Caco-2 (cell line): ENCODE measurements at regions not wholly inside any gene's neighbourhood (a gene's known extent, or its start where the extent isn't known, plus 50 kb on each side); places are given as distances from the start of the nearest gene placed in this dataset.

Source experiments
- BruUV-seq: library from RNA; stranded (reverse); fragments of 400-500 nt; replicated peaks from 2 replicates; lab custom pipeline; 2021; lab: Mats Ljungman, UMichigan
- CTCF ChIA-PET: fragments of 300-600 bp; sonication (Branson Sonifier 250); formaldehyde crosslinking; loops from one replicate; lab custom pipeline; 2022; ENCODE audit warnings: antibody characterized with exemption; lab: Charles Lee
- POLR2A ChIA-PET: fragments of 300-600 bp; sonication (Branson Sonifier 250); formaldehyde crosslinking; loops from one replicate; lab custom pipeline; 2022; ENCODE audit warnings: antibody characterized with exemption; lab: Charles Lee
- DNase-seq, 2 experiments: peaks; one replicate each; pipeline versions ENCODE4 v3.0.0 to v3.0.0-alpha.2; 2020 to 2022
- H3K27me3 ChIP-seq: replicated peaks from 2 replicates; pipeline ENCODE4 v1.6.0; 2011; ENCODE audit warnings: low read length; ENCODE audit not compliant: control insufficient read depth, insufficient read depth
- H3K36me3 ChIP-seq: 2 replicates; pipeline ENCODE4 v1.5.1; 2011; ENCODE audit warnings: low read length; ENCODE audit not compliant: control insufficient read depth, insufficient read depth
- H3K4me1 ChIP-seq: fragments of 250-450 bp; sonication (Bioruptor Pico); 2 replicates; pipeline ENCODE4 v1.5.1; 2020; ENCODE audit warnings: mild to moderate bottlenecking
- H3K4me3 ChIP-seq: 2 replicates; pipeline ENCODE4 v1.5.1; 2011; ENCODE audit warnings: low read depth, mild to moderate bottlenecking, control low read depth, low read length
- H3K9me3 ChIP-seq: fragments of 250-450 bp; sonication (Bioruptor Pico); 2 replicates; pipeline ENCODE4 v1.5.1; 2020; ENCODE audit warnings: mild to moderate bottlenecking, moderate library complexity
- H3K27ac Mint-ChIP-seq: one replicate; pipeline ENCODE4 v1.8.0; 2022; ENCODE audit warnings: mixed read lengths; ENCODE audit not compliant: unreplicated experiment
- H3K27me3 Mint-ChIP-seq: one replicate; pipeline ENCODE4 v1.8.0; 2022; ENCODE audit warnings: mixed read lengths; ENCODE audit not compliant: insufficient read depth, unreplicated experiment
- H3K36me3 Mint-ChIP-seq: one replicate; pipeline ENCODE4 v1.8.0; 2022; ENCODE audit warnings: mild to moderate bottlenecking, mixed read lengths; ENCODE audit not compliant: insufficient read depth, unreplicated experiment
- H3K4me1 Mint-ChIP-seq: one replicate; pipeline ENCODE4 v1.8.0; 2022; ENCODE audit warnings: low read depth, mixed read lengths; ENCODE audit not compliant: unreplicated experiment
- H3K4me3 Mint-ChIP-seq: one replicate; pipeline ENCODE4 v1.8.0; 2022; ENCODE audit warnings: mild to moderate bottlenecking, moderate library complexity, mixed read lengths; ENCODE audit not compliant: unreplicated experiment
- H3K9me3 Mint-ChIP-seq: one replicate; pipeline ENCODE4 v1.8.0; 2022; ENCODE audit warnings: mixed read lengths; ENCODE audit not compliant: unreplicated experiment
- CTCF ChIP-seq, 2 experiments: fragments of 200-600 bp in 1 of 2; IDR thresholded peaks; 1 replicate in 1 of 2; 2 replicates in 1 of 2; pipeline versions ENCODE4 v1.5.1 to v1.8.0; 2011 to 2022; ENCODE audit warnings: antibody characterized with exemption in 1 of 2, control low read depth in 1 of 2, inconsistent platforms in 1 of 2, low read depth in 1 of 2, low read length in 1 of 2, mild to moderate bottlenecking in 1 of 2, moderate library complexity in 1 of 2; ENCODE audit not compliant: insufficient read depth in 1 of 2, severe bottlenecking in 1 of 2, unreplicated experiment in 1 of 2
- intact Hi-C: fragments of 100-400 bp; cut with micrococcal nuclease; formaldehyde crosslinking; loops from one replicate; pipeline ENCODE4 v1.10.0; 2022; ENCODE audit not compliant: unreplicated experiment

GRCh38 chr5:2537378-2538145 is 213.9 kb downstream of the IRX2 start:
- Histone ChIP-seq H3K27me3 (no peaks in the 10 kb centered on the region), H3K4me1 (no peaks in the 10 kb centered on the region), H3K9me3 (no peaks in the 10 kb centered on the region), H3K36me3 (no peaks in the 10 kb centered on the region), H3K4me3 (no peak overlapping the region)
- TF ChIP-seq CTCF (IDR thresholded peaks at IDR 0.05; ENCODE audit: insufficient read depth in 1 of 2, low read depth in 1 of 2, low read length in 1 of 2, severe bottlenecking in 1 of 2, unreplicated experiment in 1 of 2) = no peak
- DNase-seq = no peak
- Mint-ChIP-seq H3K27me3 (peaks cover 14% of the 10 kb centered on the region), H3K36me3 (no peaks in the 10 kb centered on the region), H3K4me1 (no peaks in the 10 kb centered on the region), H3K9me3 (peaks cover 17% of the 10 kb centered on the region), H3K27ac (no peak overlapping the region), H3K4me3 (no peak overlapping the region)
- intact Hi-C loops = no loop called here
- ChIA-PET POLR2A (no interaction called here), CTCF (no interaction called here)
- no TSS peak for BruUV-seq

- Mint-ChIP-seq H3K27me3 (peaks cover 14% of the 10 kb centered on the region), H3K9me3 (peaks cover 17% of the 10 kb centered on the region), H3K4me1 (no peaks in the 10 kb centered on the region), H3K27ac (no peak overlapping the region), H3K4me3 (no peak overlapping the region), H3K36me3 (no peaks in the 10 kb centered on the region)
- no peaks in the 10 kb centered on the region for H3K36me3 ChIP-seq
- BruUV-seq = no TSS peak
- CTCF ChIA-PET = no interaction called here
- intact Hi-C loops = no loop called here
- H3K27me3 ChIP-seq = no peaks in the 10 kb centered on the region
- H3K4me3 ChIP-seq = no peak overlapping the region
- TF ChIP-seq CTCF (IDR thresholded peaks at IDR 0.05; ENCODE audit: insufficient read depth in 1 of 2, low read depth in 1 of 2, low read length in 1 of 2, severe bottlenecking in 1 of 2, unreplicated experiment in 1 of 2) = no peak
- no peak for DNase-seq
- no peaks in the 10 kb centered on the region for H3K9me3 ChIP-seq
- POLR2A ChIA-PET = no interaction called here
- no peaks in the 10 kb centered on the region for H3K4me1 ChIP-seq
Observed at GRCh38 chr5:2536632-2537377, 214.7 kb downstream of the IRX2 start.

GRCh38 chr5:2534970-2535369 is 216.5 kb downstream of the IRX2 start:
- Histone ChIP-seq H3K9me3 (no peaks in the 10 kb centered on the region), H3K36me3 (no peaks in the 10 kb centered on the region), H3K27me3 (no peaks in the 10 kb centered on the region), H3K4me1 (no peaks in the 10 kb centered on the region), H3K4me3 (no peak overlapping the region)
- Mint-ChIP-seq H3K9me3 (peaks cover 10% of the 10 kb centered on the region), H3K4me1 (no peaks in the 10 kb centered on the region), H3K36me3 (no peaks in the 10 kb centered on the region), H3K4me3 (no peak overlapping the region), H3K27ac (no peak overlapping the region), H3K27me3 (peaks cover 11% of the 10 kb centered on the region)
- intact Hi-C loops = no loop called here
- BruUV-seq = no TSS peak
- ChIA-PET POLR2A (no interaction called here), CTCF (no interaction called here)
- DNase-seq = no peak
- TF ChIP-seq CTCF (IDR thresholded peaks at IDR 0.05; ENCODE audit: insufficient read depth in 1 of 2, low read depth in 1 of 2, low read length in 1 of 2, severe bottlenecking in 1 of 2, unreplicated experiment in 1 of 2) = no peak
